Lower leg skin (tissue), 3 donors: ENCODE measurements at regions not wholly inside any gene's neighbourhood (a gene's known extent, or its start where the extent isn't known, plus 50 kb on each side); places are given as distances from the start of the nearest gene placed in this dataset.

Experiments used
- CTCF ChIP-seq, 3 donors: fragments of 450-650 bp; IDR thresholded peaks; one replicate each; pipeline ENCODE4 v1.5.1; 2016; ENCODE audit warnings: antibody characterized with exemption in 3 of 3, mild to moderate bottlenecking in 3 of 3, moderate library complexity in 2 of 3
- POLR2A ChIP-seq, 2 donors: fragments of 450-650 bp; IDR thresholded peaks; one replicate each; pipeline ENCODE4 v1.6.1; 2016 to 2017; ENCODE audit warnings: antibody characterized with exemption in 2 of 2, mild to moderate bottlenecking in 1 of 2, moderate library complexity in 1 of 2

- no peak for TF ChIP-seq POLR2A (IDR thresholded peaks at IDR 0.05)
- no peak for TF ChIP-seq CTCF (IDR thresholded peaks at IDR 0.05)
These were observed 406.3 kb upstream of the CHRM3 start for GRCh38 chr1:238980053-238980452.
